K562 (cell line): ENCODE measurements at regions not wholly inside any gene's neighbourhood (a gene's known extent, or its start where the extent isn't known, plus 50 kb on each side); places are given as distances from the start of the nearest gene placed in this dataset.

Source experiments
- ATAC-seq: fragments of 200-7000 bp; cut with Tn5 transposase; 3 replicates; pipeline ENCODE4 v1.9.1; 2020; ENCODE audit warnings: moderate library complexity
- BruUV-seq: library from RNA; stranded (reverse); fragments of 400-500 nt; replicated peaks from 2 replicates; lab custom pipeline; 2021; lab: Mats Ljungman, UMichigan
- CTCF ChIA-PET: fragments of 300-600 bp; formaldehyde crosslinking; extraction: SDS; loops from one replicate; lab custom pipeline; 2021; ENCODE audit warnings: low intra/inter-chr PET ratio; lab: Yijun Ruan, JAX
- POLR2A ChIA-PET: fragments of 300-600, 350-650 bp; sonication (Branson Sonifier 250); formaldehyde crosslinking; extraction: SDS; loops from one replicate; lab custom pipeline; 2021; ENCODE audit warnings: antibody characterized with exemption, inconsistent platforms; lab: Yijun Ruan, JAX
- DNase-seq, 4 experiments: peaks; one replicate each; pipeline versions ENCODE4 v3.0.0 to v3.0.0-alpha.2; 2011 to 2018; ENCODE audit warnings: low spot score in 3 of 4, mixed read lengths in 3 of 4; ENCODE audit errors: extremely low read depth in 1 of 4
- FAIRE-seq: peaks from 2 replicates; lab custom pipeline; 2011; peaks lifted over from hg19 to GRCh38; lab: Jason Lieb, UNC
- H2AFZ ChIP-seq: 2 replicates; pipeline ENCODE4 v1.6.0; 2011; ENCODE audit warnings: low read depth, low read length, control low read depth, inconsistent platforms
- H3K27ac ChIP-seq: fragments of 200-600 bp; 3 replicates; pipeline ENCODE4 v1.8.0; 2011; ENCODE audit warnings: low read depth, mild to moderate bottlenecking, control low read depth, inconsistent platforms, low read length, moderate library complexity, mixed read lengths; ENCODE audit errors: extremely low read depth
- H3K27me3 ChIP-seq, 2 experiments: fragments of 300-600 bp in 1 of 2; 2 replicates in 1 of 2; 3 replicates in 1 of 2; pipeline versions ENCODE4 v1.6.0 to v1.8.0; 2011; ENCODE audit warnings: inconsistent platforms in 2 of 2, low read length in 2 of 2, mild to moderate bottlenecking in 1 of 2, mixed read lengths in 1 of 2, moderate library complexity in 1 of 2; ENCODE audit not compliant: control insufficient read depth in 2 of 2, insufficient read depth in 2 of 2
- H3K36me3 ChIP-seq: fragments of 300-600 bp; 3 replicates; pipeline ENCODE4 v1.8.0; 2011; ENCODE audit warnings: mild to moderate bottlenecking, low read length, inconsistent platforms; ENCODE audit not compliant: control insufficient read depth, insufficient read depth
- H3K4me1 ChIP-seq, 2 experiments: fragments of 200-600 bp in 1 of 2; replicated peaks in 1 of 2; 2 replicates in 1 of 2; 3 replicates in 1 of 2; pipeline versions ENCODE4 v1.5.1 to v1.8.0; 2011; ENCODE audit warnings: inconsistent platforms in 2 of 2, low read length in 2 of 2, mild to moderate bottlenecking in 1 of 2, mixed read lengths in 1 of 2, moderate library complexity in 1 of 2; ENCODE audit not compliant: control insufficient read depth in 2 of 2, insufficient read depth in 2 of 2
- H3K4me2 ChIP-seq: 2 replicates; pipeline ENCODE4 v1.6.1; 2011; ENCODE audit warnings: low read length, control low read depth, inconsistent platforms, mixed read lengths; ENCODE audit not compliant: insufficient read depth
- H3K4me3 ChIP-seq: fragments of 200-600 bp; sonication (generic), shearing (Covaris generic); 2 replicates; pipeline ENCODE4 v1.5.1; 2016; ENCODE audit warnings: control low read depth, inconsistent platforms
- H3K79me2 ChIP-seq: fragments of 200-600 bp; 3 replicates; pipeline ENCODE4 v1.8.0; 2011; ENCODE audit warnings: low read length, inconsistent platforms; ENCODE audit not compliant: control insufficient read depth, insufficient read depth
- H3K9ac ChIP-seq, 2 experiments: 2 replicates each; pipeline versions ENCODE4 v1.6.0 to v1.6.1; 2011; ENCODE audit warnings: low read depth in 2 of 2, low read length in 2 of 2, control low read depth in 1 of 2, inconsistent platforms in 1 of 2, mild to moderate bottlenecking in 1 of 2, mixed read lengths in 1 of 2; ENCODE audit not compliant: insufficient read depth in 1 of 2
- H3K9me1 ChIP-seq: one replicate; pipeline ENCODE4 v1.6.0; 2011; ENCODE audit warnings: inconsistent platforms, mild to moderate bottlenecking, low read length, moderate library complexity; ENCODE audit not compliant: control insufficient read depth, insufficient read depth
- H3K9me3 ChIP-seq: replicated peaks from 2 replicates; pipeline ENCODE4 v1.5.1; 2011; ENCODE audit warnings: low read depth, low read length, inconsistent platforms; ENCODE audit not compliant: control insufficient read depth, insufficient read depth
- H4K20me1 ChIP-seq: replicated peaks from 2 replicates; pipeline ENCODE4 v1.6.1; 2011; ENCODE audit warnings: low read length, inconsistent platforms, mixed read lengths; ENCODE audit not compliant: control insufficient read depth, insufficient read depth
- BMI1 ChIP-seq: fragments of 150-350 bp; IDR thresholded peaks from 2 replicates; pipeline ENCODE4 v1.6.1; 2014; ENCODE audit warnings: low read length
- CBFA2T3 ChIP-seq: fragments of 450-650 bp; IDR thresholded peaks from 2 replicates; pipeline ENCODE4 v1.6.1; 2017
- CTCF ChIP-seq, 3 experiments: IDR thresholded peaks in 2 of 3; conservative IDR thresholded peaks in 1 of 3; 2 replicates each; pipeline ENCODE4 v1.5.1; 2011 to 2012; ENCODE audit warnings: low read length in 3 of 3, mild to moderate bottlenecking in 3 of 3, control low read depth in 2 of 3, improper control_type of control experiment in 1 of 3, inconsistent platforms in 1 of 3, low read depth in 1 of 3, mixed read lengths in 1 of 3, moderate library complexity in 1 of 3; ENCODE audit not compliant: insufficient read depth in 2 of 3
- DACH1 ChIP-seq: fragments of 450-650 bp; IDR thresholded peaks from 2 replicates; pipeline ENCODE4 v1.6.1; 2018; ENCODE audit not compliant: partially characterized antibody
- DEAF1 ChIP-seq: fragments of 450-650 bp; formaldehyde crosslinking; IDR thresholded peaks from 2 replicates; pipeline ENCODE4 v1.4.0; 2020; ENCODE audit warnings: mild to moderate bottlenecking, moderate library complexity
- HIVEP1 ChIP-seq: fragments of 250-450 bp; sonication (Bioruptor Pico); IDR thresholded peaks from 2 replicates; pipeline ENCODE4 v1.4.0; 2020; ENCODE audit warnings: mild to moderate bottlenecking
- HOMEZ ChIP-seq: fragments of 250-450 bp; sonication (Bioruptor Pico); IDR thresholded peaks from 2 replicates; pipeline ENCODE4 v1.4.0; 2020; ENCODE audit warnings: mild to moderate bottlenecking, moderate library complexity
- NR0B1 ChIP-seq: fragments of 450-650 bp; IDR thresholded peaks from one replicate; pipeline ENCODE4 v1.6.1; 2018; ENCODE audit warnings: mild to moderate bottlenecking, moderate library complexity; ENCODE audit not compliant: partially characterized antibody
- PHF20 ChIP-seq: fragments of 450-650 bp; IDR thresholded peaks from 2 replicates; pipeline ENCODE4 v1.6.1; 2018; ENCODE audit not compliant: partially characterized antibody
- ZBED1 ChIP-seq: IDR thresholded peaks from 2 replicates; pipeline ENCODE4 v1.6.1; 2014
- ZKSCAN8 ChIP-seq: fragments of 200-800 bp; sonication (Bioruptor generic); IDR thresholded peaks from 2 replicates; pipeline ENCODE4 v1.6.1; 2016; ENCODE audit warnings: missing genetic modification characterization, missing compliant biosample characterization
- ZNF232 ChIP-seq: sonication (generic); formaldehyde crosslinking; IDR thresholded peaks from 2 replicates; pipeline ENCODE4 v1.8.0; 2022; ENCODE audit warnings: mild to moderate bottlenecking, missing genetic modification reagents
- ZNF436 ChIP-seq: fragments of 250-450, 450-650 bp; sonication (Bioruptor Pico); formaldehyde crosslinking; IDR thresholded peaks from 2 replicates; pipeline ENCODE4 v1.7.0; 2020; ENCODE audit warnings: mild to moderate bottlenecking
- ZNF586 ChIP-seq: fragments of 450-650 bp; formaldehyde crosslinking; conservative IDR thresholded peaks from 2 replicates; pipeline ENCODE4 v1.4.0; 2020; ENCODE audit warnings: mild to moderate bottlenecking, moderate library complexity
- ZNF639 ChIP-seq, 2 experiments: fragments of 200-800 bp in 1 of 2; sonication (Bioruptor generic) in 1 of 2; sonication (generic) in 1 of 2; formaldehyde crosslinking in 1 of 2; IDR thresholded peaks in 1 of 2; conservative IDR thresholded peaks in 1 of 2; 2 replicates each; pipeline versions ENCODE4 v1.5.0 to v1.6.1; 2016 to 2020; ENCODE audit warnings: missing compliant biosample characterization in 1 of 2, missing genetic modification characterization in 1 of 2, missing genetic modification reagents in 1 of 2
- ZNF695 ChIP-seq: fragments of 450-650 bp; formaldehyde crosslinking; IDR thresholded peaks from 2 replicates; pipeline ENCODE4 v1.4.0; 2020; ENCODE audit warnings: mild to moderate bottlenecking, moderate library complexity
- ZNF778 ChIP-seq: fragments of 450-650 bp; formaldehyde crosslinking; IDR thresholded peaks from 2 replicates; pipeline ENCODE4 v1.4.0; 2020; ENCODE audit warnings: mild to moderate bottlenecking, moderate library complexity
- WGBS: fragments of 100-300 bp; shearing (Covaris generic); methylation state at CpG from one replicate; pipeline ENCODE4 v1.1.6; 2016; ENCODE audit warnings: low coverage, mixed read lengths; ENCODE audit not compliant: insufficient coverage; ENCODE audit errors: missing lambda C conversion rate; 5-methylcytosine and 5-hydroxymethylcytosine counted together
- in situ Hi-C: fragments of 300-500 bp; cut with MboI; formaldehyde crosslinking; loops from 4 replicates; pipeline ENCODE4 v1.15.0; 2018; ENCODE audit warnings: inconsistent platforms, mixed read lengths
- intact Hi-C: fragments of 100-400 bp; cut with micrococcal nuclease; formaldehyde crosslinking; loops from 2 replicates; pipeline ENCODE4 v1.14.2; 2022

- Histone ChIP-seq H3K79me2 (no peaks in the 10 kb centered on the region), H3K9me3 (no peaks in the 10 kb centered on the region), H3K4me2 (no peak overlapping the region), H3K27me3 (no peaks in the 10 kb centered on the region), H3K4me3 (no peak overlapping the region), H3K4me1 (peaks cover 0 to 8% of the 10 kb centered on the region in 2 experiments; a peak in 3 of 5 replicates), H3K36me3 (no peaks in the 10 kb centered on the region), H3K27ac (no peak overlapping the region), H3K9me1 (no peaks in the 10 kb centered on the region), H3K9ac (no peak overlapping the region), H4K20me1 (0 out of 2 replicates have a peak, but pooled peaks cover 9% of the 10 kb centered on the region), H2AFZ (no peak overlapping the region)
- no TSS peak for BruUV-seq
- WGBS, result 0% methylated on average over 2 of the region's 2 CpGs
- no peak for FAIRE-seq
- no peak for DNase-seq
- no peak for ATAC-seq
- POLR2A ChIA-PET, result interaction anchor here (1.5 kb wide), 1 partner anchor 14 kb away, joined by 9 read pairs; no protein-coding TSS in a partner anchor
- intact Hi-C loops (no loop called here), in situ Hi-C loops (no loop called here)
- CTCF ChIA-PET, result no interaction called here
- TF ChIP-seq NR0B1 (no peak), CTCF (IDR thresholded peaks at IDR 0.05 in 2 of 3, conservative IDR thresholded peaks at IDR 0.05 in 1 of 3; ENCODE audit: insufficient read depth in 2 of 3, low read depth in 1 of 3, low read length in 3 of 3) (no peak), ZNF232 (no peak), ZNF695 (CRISPR knock-in tag) (no peak), PHF20 (no peak), HIVEP1 (CRISPR knock-in tag) (no peak), DEAF1 (CRISPR knock-in tag) (no peak), ZNF436 (CRISPR knock-in tag) (no peak), ZBED1 (no peak), HOMEZ (CRISPR knock-in tag) (no peak), ZNF586 (CRISPR knock-in tag) (no peak), ZKSCAN8 (CRISPR knock-in tag) (no peak), ZNF639 (CRISPR knock-in tag; conservative IDR thresholded peaks at IDR 0.05 in 1 of 2, IDR thresholded peaks at IDR 0.05 in 1 of 2) (no peak), CBFA2T3 (no peak), DACH1 (no peak), BMI1 (no peak), ZNF778 (CRISPR knock-in tag) (no peak)
These were observed 239.7 kb downstream of the PDCD6IP start for GRCh38 chr3:34038131-34038530.
